NCI-H2196 treated with DMSO at 0.1 percent for 48 hours (cell line): ENCODE measurements at regions not wholly inside any gene's neighbourhood (a gene's known extent, or its start where the extent isn't known, plus 50 kb on each side); places are given as distances from the start of the nearest gene placed in this dataset.

Experiments
- DNase-seq: peaks from one replicate; lab custom pipeline; 2025; ENCODE audit not compliant: unreplicated experiment; lab: John Stamatoyannopoulos, UW

GRCh38 chr4:100086766-100087431, 103.4 kb downstream of the DDIT4L start:
- DNase-seq: no peak

GRCh38 chr4:100084892-100085291, 105.4 kb downstream of the DDIT4L start:
- DNase-seq: no peak

- DNase-seq: no peak
These were observed 107.0 kb downstream of the DDIT4L start for GRCh38 chr4:100083289-100083688.

- no peak for DNase-seq
These were observed 107.4 kb downstream of the DDIT4L start for GRCh38 chr4:100082852-100083251.

- no peak for DNase-seq
These were observed 108.8 kb downstream of the DDIT4L start for GRCh38 chr4:100081491-100081890.

GRCh38 chr4:100079264-100079663, 111.0 kb downstream of the DDIT4L start:
- no peak for DNase-seq

GRCh38 chr4:100076753-100077152, 113.5 kb downstream of the DDIT4L start:
- no peak for DNase-seq

- DNase-seq: no peak
These were observed 114.6 kb downstream of the DDIT4L start for GRCh38 chr4:100075486-100076270.

- DNase-seq: no peak
These were observed 115.2 kb downstream of the DDIT4L start for GRCh38 chr4:100075056-100075455.

- DNase-seq: no peak
These were observed 118.8 kb downstream of the DDIT4L start for GRCh38 chr4:100071506-100071905.

GRCh38 chr4:100070868-100071267, 119.4 kb downstream of the DDIT4L start:
- DNase-seq: no peak

GRCh38 chr4:100069207-100069606, 119.1 kb upstream of the H2AZ1 start:
- DNase-seq: no peak

GRCh38 chr4:100067255-100067654, 117.2 kb upstream of the H2AZ1 start:
- DNase-seq: no peak

- DNase-seq: no peak
These were observed 113.3 kb upstream of the H2AZ1 start for GRCh38 chr4:100063355-100063754.

GRCh38 chr4:100062921-100063320, 112.8 kb upstream of the H2AZ1 start:
- no peak for DNase-seq

GRCh38 chr4:100061835-100062234, 111.8 kb upstream of the H2AZ1 start:
- DNase-seq: no peak

- DNase-seq: no peak
These were observed 110.8 kb upstream of the H2AZ1 start for GRCh38 chr4:100060765-100061416.

- DNase-seq: no peak
These were observed 109.4 kb upstream of the H2AZ1 start for GRCh38 chr4:100059467-100059866.

GRCh38 chr4:100056701-100057100, 106.6 kb upstream of the H2AZ1 start:
- no peak for DNase-seq

GRCh38 chr4:100054071-100054470, 104.0 kb upstream of the H2AZ1 start:
- no peak for DNase-seq

- no peak for DNase-seq
These were observed 99.8 kb upstream of the H2AZ1 start for GRCh38 chr4:100049872-100050271.

GRCh38 chr4:100042711-100043110, 92.6 kb upstream of the H2AZ1 start:
- no peak for DNase-seq
